CD4-positive, alpha-beta memory T cell (primary cell): ENCODE measurements at regions not wholly inside any gene's neighbourhood (a gene's known extent, or its start where the extent isn't known, plus 50 kb on each side); places are given as distances from the start of the nearest gene placed in this dataset.

Experiments
- CTCF ChIA-PET: fragments of 350-600 bp; sonication (Branson Sonifier 250); formaldehyde crosslinking; loops from one replicate; lab custom pipeline; 2021; ENCODE audit warnings: inconsistent platforms; ENCODE audit not compliant: partially characterized antibody; lab: Charles Lee
- POLR2A ChIA-PET: fragments of 350-600 bp; sonication (Branson Sonifier 250); formaldehyde crosslinking; loops from one replicate; lab custom pipeline; 2021; ENCODE audit not compliant: partially characterized antibody; lab: Charles Lee
- DNase-seq, 5 donors: peaks; one replicate each; pipeline versions ENCODE4 v3.0.0 to v3.0.0-alpha.2; 2020 to 2022; ENCODE audit warnings: mixed read lengths in 1 of 5
- H3K27ac ChIP-seq: one replicate; pipeline ENCODE4 v1.7.0; 2013; ENCODE audit warnings: low read depth, low read length
- H3K27me3 ChIP-seq: 2 replicates; pipeline ENCODE4 v1.7.0; 2013; ENCODE audit warnings: mild to moderate bottlenecking, low read length, moderate library complexity; ENCODE audit not compliant: insufficient read depth
- H3K36me3 ChIP-seq: 2 replicates; pipeline ENCODE4 v1.7.0; 2013; ENCODE audit warnings: mild to moderate bottlenecking, low read length, moderate library complexity; ENCODE audit not compliant: insufficient read depth
- H3K4me1 ChIP-seq: 2 replicates; pipeline ENCODE4 v1.7.0; 2013; ENCODE audit warnings: mild to moderate bottlenecking, low read length, moderate library complexity; ENCODE audit not compliant: insufficient read depth
- H3K4me3 ChIP-seq, 2 donors: one replicate each; pipeline ENCODE4 v1.7.0; 2013; ENCODE audit warnings: low read length in 2 of 2, mild to moderate bottlenecking in 1 of 2
- H3K9me3 ChIP-seq, 2 donors: one replicate each; pipeline ENCODE4 v1.7.0; 2013; ENCODE audit warnings: low read length in 2 of 2, control low read depth in 1 of 2; ENCODE audit not compliant: control insufficient read depth in 1 of 2
- H3K27ac Mint-ChIP-seq, 7 donors: one replicate each; pipeline ENCODE4 v1.8.0; 2020 to 2021; ENCODE audit warnings: mixed read lengths in 7 of 7, mild to moderate bottlenecking in 6 of 7, inconsistent platforms in 3 of 7, moderate library complexity in 3 of 7
- H3K27me3 Mint-ChIP-seq, 2 donors: one replicate each; pipeline ENCODE4 v1.8.0; 2020 to 2021; ENCODE audit warnings: mixed read lengths in 2 of 2
- H3K36me3 Mint-ChIP-seq, 2 donors: one replicate each; pipeline ENCODE4 v1.8.0; 2020 to 2021; ENCODE audit warnings: mixed read lengths in 2 of 2, inconsistent platforms in 1 of 2, mild to moderate bottlenecking in 1 of 2
- H3K4me1 Mint-ChIP-seq, 4 donors: one replicate each; pipeline ENCODE4 v1.8.0; 2020 to 2021; ENCODE audit warnings: mixed read lengths in 4 of 4, mild to moderate bottlenecking in 1 of 4
- H3K4me3 Mint-ChIP-seq, 8 donors: one replicate each; pipeline ENCODE4 v1.8.0; 2020 to 2021; ENCODE audit warnings: mixed read lengths in 8 of 8, mild to moderate bottlenecking in 7 of 8, moderate library complexity in 6 of 8, inconsistent platforms in 3 of 8
- H3K9me3 Mint-ChIP-seq, 8 donors: one replicate each; pipeline ENCODE4 v1.8.0; 2020 to 2021; ENCODE audit warnings: mixed read lengths in 8 of 8, mild to moderate bottlenecking in 5 of 8, inconsistent platforms in 3 of 8, moderate library complexity in 1 of 8
- intact Hi-C: fragments of 100-400 bp; cut with micrococcal nuclease; formaldehyde crosslinking; loops from one replicate; pipeline ENCODE4 v1.15.1; 2023

GRCh38 chr1:224486801-224487583 lies 52.4 kb upstream of the WDR26 start:
- Histone ChIP-seq H3K27me3 (no peaks in the 10 kb centered on the region), H3K27ac (no peak overlapping the region), H3K4me3 (no peak overlapping the region), H3K9me3 (no peaks in the 10 kb centered on the region), H3K36me3 (no peaks in the 10 kb centered on the region), H3K4me1 (no peaks in the 10 kb centered on the region)
- ChIA-PET CTCF (interaction anchor here (2.8 kb wide), 1 partner anchor 11 kb away, joined by 7 read pairs; no protein-coding TSS in a partner anchor), POLR2A (no interaction called here)
- H3K9me3 Mint-ChIP-seq: peaks cover 0 to 3% (median 0%) of the 10 kb centered on the region in 8 donors
- no peak for DNase-seq
- H3K27me3 Mint-ChIP-seq: peaks cover 0 to 4% of the 10 kb centered on the region in 2 donors
- no peak overlapping the region for H3K4me3 Mint-ChIP-seq
- intact Hi-C loops: no loop called here
- no peaks in the 10 kb centered on the region for H3K4me1 Mint-ChIP-seq
- no peaks in the 10 kb centered on the region for H3K36me3 Mint-ChIP-seq
- H3K27ac Mint-ChIP-seq: no peak overlapping the region

- peaks cover 0 to 5% of the 10 kb centered on the region in 2 donors for H3K27me3 Mint-ChIP-seq
- POLR2A ChIA-PET: interaction anchor here (0.5 to 0.7 kb wide), 2 partner anchors 15 to 579 kb away, joined by 4 read pairs; no protein-coding TSS in a partner anchor
- no peaks in the 10 kb centered on the region for H3K4me1 ChIP-seq
- no peaks in the 10 kb centered on the region for H3K9me3 Mint-ChIP-seq
- CTCF ChIA-PET: interaction anchor here (0.7 to 2.8 kb wide), 2 partner anchors 9 to 23 kb away, joined by 3 to 7 read pairs; no protein-coding TSS in a partner anchor
- H3K36me3 Mint-ChIP-seq: no peaks in the 10 kb centered on the region
- no peak overlapping the region for H3K27ac Mint-ChIP-seq
- H3K27me3 ChIP-seq: no peaks in the 10 kb centered on the region
- H3K4me1 Mint-ChIP-seq: peaks cover 0 to 1% (median 0%) of the 10 kb centered on the region in 4 donors
- H3K4me3 ChIP-seq: no peak overlapping the region
- H3K36me3 ChIP-seq: no peaks in the 10 kb centered on the region
- H3K27ac ChIP-seq: no peak overlapping the region
- intact Hi-C loops: no loop called here
- DNase-seq: no peak
- no peaks in the 10 kb centered on the region for H3K9me3 ChIP-seq
- H3K4me3 Mint-ChIP-seq: no peak overlapping the region
Observed at GRCh38 chr1:224488806-224489499, 54.4 kb upstream of the WDR26 start.

- no peak overlapping the region for H3K27ac ChIP-seq
- Mint-ChIP-seq H3K9me3 (no peaks in the 10 kb centered on the region), H3K27me3 (peaks cover 0 to 4% of the 10 kb centered on the region in 2 donors), H3K36me3 (no peaks in the 10 kb centered on the region), H3K4me3 (no peak overlapping the region), H3K4me1 (peaks cover 0 to 1% (median 0%) of the 10 kb centered on the region in 4 donors), H3K27ac (no peak overlapping the region)
- intact Hi-C loops: no loop called here
- no peaks in the 10 kb centered on the region for H3K36me3 ChIP-seq
- no peaks in the 10 kb centered on the region for H3K27me3 ChIP-seq
- CTCF ChIA-PET: interaction anchor here (0.7 to 2.8 kb wide), 2 partner anchors 8 to 23 kb away, joined by 3 to 7 read pairs; no protein-coding TSS in a partner anchor
- no peaks in the 10 kb centered on the region for H3K4me1 ChIP-seq
- POLR2A ChIA-PET: interaction anchor here (0.5 kb wide), 1 partner anchor 580 kb away, joined by 4 read pairs; no protein-coding TSS in a partner anchor
- no peak for DNase-seq
- H3K9me3 ChIP-seq: no peaks in the 10 kb centered on the region
- H3K4me3 ChIP-seq: no peak overlapping the region
Observed at GRCh38 chr1:224489534-224490365, 55.2 kb upstream of the WDR26 start.

GRCh38 chr1:224490549-224491537 lies 56.2 kb upstream of the WDR26 start:
- ChIA-PET POLR2A (no interaction called here), CTCF (interaction anchor here (0.6 kb wide), 1 partner anchor 485 kb away, joined by 3 read pairs; no protein-coding TSS in a partner anchor)
- H3K36me3 Mint-ChIP-seq: no peaks in the 10 kb centered on the region
- H3K4me1 ChIP-seq: no peaks in the 10 kb centered on the region
- no peaks in the 10 kb centered on the region for H3K27me3 ChIP-seq
- H3K4me3 ChIP-seq: no peak overlapping the region
- no peak overlapping the region for H3K27ac ChIP-seq
- H3K27ac Mint-ChIP-seq: no peak overlapping the region
- DNase-seq: no peak
- no peaks in the 10 kb centered on the region for H3K36me3 ChIP-seq
- no peaks in the 10 kb centered on the region for H3K9me3 ChIP-seq
- H3K4me3 Mint-ChIP-seq: no peak overlapping the region
- H3K27me3 Mint-ChIP-seq: peaks cover 0 to 4% of the 10 kb centered on the region in 2 donors
- intact Hi-C loops: no loop called here
- H3K4me1 Mint-ChIP-seq: peaks cover 0 to 1% (median 0%) of the 10 kb centered on the region in 4 donors
- H3K9me3 Mint-ChIP-seq: no peaks in the 10 kb centered on the region

GRCh38 chr1:224492015-224492414 lies 57.4 kb upstream of the WDR26 start:
- Histone ChIP-seq H3K4me1 (no peaks in the 10 kb centered on the region), H3K36me3 (no peaks in the 10 kb centered on the region), H3K27me3 (no peaks in the 10 kb centered on the region), H3K4me3 (no peak overlapping the region), H3K9me3 (no peaks in the 10 kb centered on the region), H3K27ac (no peak overlapping the region)
- Mint-ChIP-seq H3K9me3 (peaks cover 0 to 4% (median 0%) of the 10 kb centered on the region in 8 donors), H3K4me3 (no peak overlapping the region), H3K4me1 (peaks cover 2 to 5% (median 4%) of the 10 kb centered on the region in 4 donors), H3K36me3 (no peaks in the 10 kb centered on the region), H3K27me3 (peaks cover 0 to 4% of the 10 kb centered on the region in 2 donors), H3K27ac (no peak overlapping the region)
- ChIA-PET CTCF (no interaction called here), POLR2A (no interaction called here)
- intact Hi-C loops: no loop called here
- no peak for DNase-seq

GRCh38 chr1:224492632-224493031 lies 58.0 kb upstream of the WDR26 start:
- POLR2A ChIA-PET: no interaction called here
- no peaks in the 10 kb centered on the region for H3K36me3 ChIP-seq
- CTCF ChIA-PET: no interaction called here
- H3K4me3 Mint-ChIP-seq: no peak overlapping the region
- H3K27ac ChIP-seq: no peak overlapping the region
- peaks cover 0 to 5% (median 0%) of the 10 kb centered on the region in 8 donors for H3K9me3 Mint-ChIP-seq
- H3K36me3 Mint-ChIP-seq: no peaks in the 10 kb centered on the region
- DNase-seq: no peak
- no peaks in the 10 kb centered on the region for H3K9me3 ChIP-seq
- intact Hi-C loops: no loop called here
- no peak overlapping the region for H3K4me3 ChIP-seq
- H3K4me1 ChIP-seq: peaks cover 4% of the 10 kb centered on the region
- H3K4me1 Mint-ChIP-seq: peaks cover 8 to 10% (median 9%) of the 10 kb centered on the region in 4 donors
- peaks cover 0 to 4% of the 10 kb centered on the region in 2 donors for H3K27me3 Mint-ChIP-seq
- H3K27ac Mint-ChIP-seq: no peak overlapping the region
- no peaks in the 10 kb centered on the region for H3K27me3 ChIP-seq
